ENCODE measurements at regions not wholly inside any gene's neighbourhood (a gene's known extent, or its start where the extent isn't known, plus 50 kb on each side); places are given as distances from the start of the nearest gene placed in this dataset.

GRCh38 chr9:74117151-74117550 lies 380.0 kb upstream of the RORB start:
- TF ChIP-seq CTCF (IDR thresholded peaks at IDR 0.05): no peak
- no peak overlapping the region for H3K27ac Mint-ChIP-seq
- no peaks in the 10 kb centered on the region for H3K9me3 Mint-ChIP-seq
- no peak overlapping the region for H3K4me3 Mint-ChIP-seq
- no peaks in the 10 kb centered on the region for H3K27me3 Mint-ChIP-seq (ENCODE audit: low read depth, poor library complexity)
- no peak for DNase-seq
- H3K4me1 Mint-ChIP-seq: no peaks in the 10 kb centered on the region
- no peaks in the 10 kb centered on the region for H3K36me3 Mint-ChIP-seq (ENCODE audit: low read depth)

GRCh38 chr9:74117731-74118130 lies 379.4 kb upstream of the RORB start:
- no peaks in the 10 kb centered on the region for H3K36me3 Mint-ChIP-seq (ENCODE audit: low read depth)
- DNase-seq: no peak
- no peaks in the 10 kb centered on the region for H3K27me3 Mint-ChIP-seq (ENCODE audit: low read depth, poor library complexity)
- H3K4me3 Mint-ChIP-seq: no peak overlapping the region
- H3K4me1 Mint-ChIP-seq: no peaks in the 10 kb centered on the region
- no peak for TF ChIP-seq CTCF (IDR thresholded peaks at IDR 0.05)
- H3K9me3 Mint-ChIP-seq: no peaks in the 10 kb centered on the region
- no peak overlapping the region for H3K27ac Mint-ChIP-seq

GRCh38 chr9:74120061-74120460 lies 377.1 kb upstream of the RORB start:
- DNase-seq: no peak
- H3K9me3 Mint-ChIP-seq: no peaks in the 10 kb centered on the region
- no peaks in the 10 kb centered on the region for H3K4me1 Mint-ChIP-seq
- no peak overlapping the region for H3K4me3 Mint-ChIP-seq
- no peak overlapping the region for H3K27ac Mint-ChIP-seq
- TF ChIP-seq CTCF (IDR thresholded peaks at IDR 0.05): no peak
- H3K36me3 Mint-ChIP-seq (ENCODE audit: low read depth): no peaks in the 10 kb centered on the region
- peaks cover 3% of the 10 kb centered on the region for H3K27me3 Mint-ChIP-seq (ENCODE audit: low read depth, poor library complexity)

GRCh38 chr9:74120470-74120869 lies 376.7 kb upstream of the RORB start:
- Mint-ChIP-seq H3K4me3 (no peak overlapping the region), H3K36me3 (ENCODE audit: low read depth) (no peaks in the 10 kb centered on the region), H3K4me1 (peaks cover 3% of the 10 kb centered on the region), H3K27ac (no peak overlapping the region), H3K27me3 (ENCODE audit: low read depth, poor library complexity) (peaks cover 3% of the 10 kb centered on the region), H3K9me3 (no peaks in the 10 kb centered on the region)
- DNase-seq: no peak
- TF ChIP-seq CTCF (IDR thresholded peaks at IDR 0.05): no peak

GRCh38 chr9:74122216-74122615 lies 374.9 kb upstream of the RORB start:
- no peak for TF ChIP-seq CTCF (IDR thresholded peaks at IDR 0.05)
- H3K4me3 Mint-ChIP-seq: no peak overlapping the region
- no peaks in the 10 kb centered on the region for H3K9me3 Mint-ChIP-seq
- DNase-seq: no peak
- H3K27ac Mint-ChIP-seq: no peak overlapping the region
- H3K36me3 Mint-ChIP-seq (ENCODE audit: low read depth): no peaks in the 10 kb centered on the region
- peaks cover 3% of the 10 kb centered on the region for H3K27me3 Mint-ChIP-seq (ENCODE audit: low read depth, poor library complexity)
- H3K4me1 Mint-ChIP-seq: peaks cover 9% of the 10 kb centered on the region

GRCh38 chr9:74122661-74123060 lies 374.5 kb upstream of the RORB start:
- H3K4me3 Mint-ChIP-seq: no peak overlapping the region
- peaks cover 3% of the 10 kb centered on the region for H3K27me3 Mint-ChIP-seq (ENCODE audit: low read depth, poor library complexity)

More at GRCh38 chr9:74122661-74123060, 374.5 kb upstream of the RORB start:
- H3K9me3 Mint-ChIP-seq: no peaks in the 10 kb centered on the region
- no peak for DNase-seq
- no peak overlapping the region for H3K27ac Mint-ChIP-seq
- H3K4me1 Mint-ChIP-seq: peaks cover 9% of the 10 kb centered on the region
- no peak for TF ChIP-seq CTCF (IDR thresholded peaks at IDR 0.05)
- no peaks in the 10 kb centered on the region for H3K36me3 Mint-ChIP-seq (ENCODE audit: low read depth)
